T-helper 17 cell (primary cell): ENCODE measurements at regions not wholly inside any gene's neighbourhood (a gene's known extent, or its start where the extent isn't known, plus 50 kb on each side); places are given as distances from the start of the nearest gene placed in this dataset.
"Not testable (repeated sequence)": the region's sequence is repeated elsewhere in the genome, so short reads cannot be mapped to it uniquely, and the experiment has no call there.

Experiments used
- ATAC-seq: fragments of 150-1000 bp; cut with Tn5 transposase; 2 replicates; pipeline ENCODE4 v1.10.0; 2021; ENCODE audit warnings: mild to moderate bottlenecking, moderate library complexity
- DNase-seq, 3 donors: peaks; one replicate each; pipeline versions ENCODE4 v3.0.0 to v3.0.0-alpha.2; 2020 to 2021
- H3K9me3 ChIP-seq: one replicate; pipeline ENCODE4 v1.7.0; 2013; ENCODE audit warnings: low read length, mild to moderate bottlenecking; ENCODE audit not compliant: control insufficient read depth, poor library complexity, severe bottlenecking
- H3K27ac Mint-ChIP-seq: one replicate; pipeline ENCODE4 v1.8.0; 2022; ENCODE audit warnings: mild to moderate bottlenecking, moderate library complexity, mixed read lengths
- H3K27me3 Mint-ChIP-seq: one replicate; pipeline ENCODE4 v1.8.0; 2022; ENCODE audit warnings: mixed read lengths
- H3K36me3 Mint-ChIP-seq: one replicate; pipeline ENCODE4 v1.8.0; 2022; ENCODE audit warnings: low read depth, mixed read lengths
- H3K4me1 Mint-ChIP-seq: one replicate; pipeline ENCODE4 v1.8.0; 2022; ENCODE audit warnings: mild to moderate bottlenecking, mixed read lengths
- H3K4me3 Mint-ChIP-seq: one replicate; pipeline ENCODE4 v1.8.0; 2022; ENCODE audit warnings: mild to moderate bottlenecking, moderate library complexity, mixed read lengths

GRCh38 chr14:85182282-85182681 is 347.7 kb upstream of the FLRT2 start:
- H3K27ac Mint-ChIP-seq: no peak overlapping the region
- ATAC-seq: no peak
- no peaks in the 10 kb centered on the region for H3K4me1 Mint-ChIP-seq
- DNase-seq: no peak
- H3K9me3 ChIP-seq: no peaks in the 10 kb centered on the region
- H3K27me3 Mint-ChIP-seq: no peaks in the 10 kb centered on the region
- H3K4me3 Mint-ChIP-seq: no peak overlapping the region
- H3K36me3 Mint-ChIP-seq: no peaks in the 10 kb centered on the region

- H3K27ac Mint-ChIP-seq: no peak overlapping the region
- H3K27me3 Mint-ChIP-seq: no peaks in the 10 kb centered on the region
- DNase-seq (no peak), ATAC-seq (no peak)
- no peaks in the 10 kb centered on the region for H3K4me1 Mint-ChIP-seq
- H3K36me3 Mint-ChIP-seq: no peaks in the 10 kb centered on the region
- H3K4me3 Mint-ChIP-seq: no peak overlapping the region
- H3K9me3 ChIP-seq: no peaks in the 10 kb centered on the region
These were observed 343.9 kb upstream of the FLRT2 start for GRCh38 chr14:85186082-85186481.

- ATAC-seq: no peak
- no peak for DNase-seq
- Mint-ChIP-seq H3K4me3 (no peak overlapping the region), H3K27ac (no peak overlapping the region), H3K4me1 (no peaks in the 10 kb centered on the region), H3K36me3 (no peaks in the 10 kb centered on the region), H3K27me3 (no peaks in the 10 kb centered on the region)
- H3K9me3 ChIP-seq: no peaks in the 10 kb centered on the region
These were observed 342.4 kb upstream of the FLRT2 start for GRCh38 chr14:85187521-85187920.

- no peak for ATAC-seq
- Mint-ChIP-seq H3K27ac (no peak overlapping the region), H3K4me1 (no peaks in the 10 kb centered on the region), H3K27me3 (no peaks in the 10 kb centered on the region), H3K4me3 (no peak overlapping the region), H3K36me3 (no peaks in the 10 kb centered on the region)
- no peak for DNase-seq
- no peaks in the 10 kb centered on the region for H3K9me3 ChIP-seq
These were observed 341.1 kb upstream of the FLRT2 start for GRCh38 chr14:85188836-85189235.

GRCh38 chr14:85189253-85189652 is 340.7 kb upstream of the FLRT2 start:
- not testable (repeated sequence) for H3K27ac Mint-ChIP-seq, H3K36me3 Mint-ChIP-seq, H3K4me3 Mint-ChIP-seq, ATAC-seq, H3K9me3 ChIP-seq, DNase-seq, H3K27me3 Mint-ChIP-seq, H3K4me1 Mint-ChIP-seq

- Mint-ChIP-seq H3K27ac (no peak overlapping the region), H3K4me1 (no peaks in the 10 kb centered on the region), H3K4me3 (no peak overlapping the region), H3K36me3 (no peaks in the 10 kb centered on the region), H3K27me3 (no peaks in the 10 kb centered on the region)
- DNase-seq: no peak
- ATAC-seq: no peak
- no peaks in the 10 kb centered on the region for H3K9me3 ChIP-seq
These were observed 339.7 kb upstream of the FLRT2 start for GRCh38 chr14:85190251-85190650.

- Mint-ChIP-seq H3K36me3 (no peaks in the 10 kb centered on the region), H3K27me3 (no peaks in the 10 kb centered on the region), H3K4me1 (no peaks in the 10 kb centered on the region), H3K27ac (no peak overlapping the region), H3K4me3 (no peak overlapping the region)
- ATAC-seq (no peak), DNase-seq (no peak)
- H3K9me3 ChIP-seq: no peaks in the 10 kb centered on the region
These were observed 338.0 kb upstream of the FLRT2 start for GRCh38 chr14:85191986-85192385.

- Mint-ChIP-seq H3K4me3 (no peak overlapping the region), H3K36me3 (no peaks in the 10 kb centered on the region), H3K4me1 (no peaks in the 10 kb centered on the region), H3K27me3 (no peaks in the 10 kb centered on the region), H3K27ac (no peak overlapping the region)
- DNase-seq: no peak
- ATAC-seq: no peak
- no peaks in the 10 kb centered on the region for H3K9me3 ChIP-seq
These were observed 334.0 kb upstream of the FLRT2 start for GRCh38 chr14:85195872-85196477.

- ATAC-seq: no peak
- Mint-ChIP-seq H3K27ac (no peak overlapping the region), H3K36me3 (no peaks in the 10 kb centered on the region), H3K4me3 (no peak overlapping the region), H3K4me1 (no peaks in the 10 kb centered on the region), H3K27me3 (no peaks in the 10 kb centered on the region)
- no peaks in the 10 kb centered on the region for H3K9me3 ChIP-seq
- no peak for DNase-seq
These were observed 331.9 kb upstream of the FLRT2 start for GRCh38 chr14:85198001-85198400.

GRCh38 chr14:85205875-85206274 is 324.1 kb upstream of the FLRT2 start:
- Mint-ChIP-seq H3K27ac (no peak overlapping the region), H3K4me1 (no peaks in the 10 kb centered on the region), H3K36me3 (no peaks in the 10 kb centered on the region), H3K4me3 (no peak overlapping the region), H3K27me3 (no peaks in the 10 kb centered on the region)
- no peak for ATAC-seq
- no peak for DNase-seq
- no peaks in the 10 kb centered on the region for H3K9me3 ChIP-seq

- H3K36me3 Mint-ChIP-seq: no peaks in the 10 kb centered on the region
- ATAC-seq (no peak), DNase-seq (no peak)
- no peaks in the 10 kb centered on the region for H3K9me3 ChIP-seq
- no peak overlapping the region for H3K27ac Mint-ChIP-seq
- no peak overlapping the region for H3K4me3 Mint-ChIP-seq
- no peaks in the 10 kb centered on the region for H3K27me3 Mint-ChIP-seq
- no peaks in the 10 kb centered on the region for H3K4me1 Mint-ChIP-seq
These were observed 315.5 kb upstream of the FLRT2 start for GRCh38 chr14:85214471-85214870.

- H3K36me3 Mint-ChIP-seq: no peaks in the 10 kb centered on the region
- ATAC-seq: no peak
- no peaks in the 10 kb centered on the region for H3K4me1 Mint-ChIP-seq
- H3K27me3 Mint-ChIP-seq: no peaks in the 10 kb centered on the region
- no peak overlapping the region for H3K27ac Mint-ChIP-seq
- H3K9me3 ChIP-seq: peaks cover 4% of the 10 kb centered on the region
- H3K4me3 Mint-ChIP-seq: no peak overlapping the region
- DNase-seq: no peak
These were observed 312.5 kb upstream of the FLRT2 start for GRCh38 chr14:85217412-85217811.

- H3K4me1 Mint-ChIP-seq: no peaks in the 10 kb centered on the region
- no peak for ATAC-seq
These were observed 311.0 kb upstream of the FLRT2 start for GRCh38 chr14:85218982-85219381.

GRCh38 chr14:85221832-85222231 is 308.1 kb upstream of the FLRT2 start:
- Mint-ChIP-seq H3K4me1 (no peaks in the 10 kb centered on the region), H3K36me3 (no peaks in the 10 kb centered on the region), H3K27ac (no peak overlapping the region), H3K4me3 (no peak overlapping the region), H3K27me3 (no peaks in the 10 kb centered on the region)
- no peak for ATAC-seq
- peaks cover 4% of the 10 kb centered on the region for H3K9me3 ChIP-seq
- no peak for DNase-seq

More at GRCh38 chr14:85218982-85219381, 311.0 kb upstream of the FLRT2 start:
- Mint-ChIP-seq H3K36me3 (no peaks in the 10 kb centered on the region), H3K4me3 (no peak overlapping the region), H3K27ac (no peak overlapping the region), H3K27me3 (no peaks in the 10 kb centered on the region)
- no peak for DNase-seq
- H3K9me3 ChIP-seq: peaks cover 4% of the 10 kb centered on the region
